ENCODE measurements at regions not wholly inside any gene's neighbourhood (a gene's known extent, or its start where the extent isn't known, plus 50 kb on each side); places are given as distances from the start of the nearest gene placed in this dataset.

GRCh38 chr2:193103064-193103463 is 908.3 kb upstream of the TMEFF2 start:
- Mint-ChIP-seq H3K9me3 (no peaks in the 10 kb centered on the region), H3K36me3 (no peaks in the 10 kb centered on the region), H3K27ac (no peak overlapping the region), H3K27me3 (ENCODE audit: low read depth) (no peaks in the 10 kb centered on the region), H3K4me1 (no peaks in the 10 kb centered on the region), H3K4me3 (no peak overlapping the region)
- ChIA-PET POLR2A (no interaction called here), CTCF (no interaction called here)
- TF ChIP-seq CREM (CRISPR knock-in tag; IDR thresholded peaks at IDR 0.05) = no peak
- no peak for TF ChIP-seq ZNF423 (CRISPR knock-in tag; IDR thresholded peaks at IDR 0.05)
- no peak for TF ChIP-seq E2F5 (CRISPR knock-in tag; IDR thresholded peaks at IDR 0.05)
- TF ChIP-seq SOX15 (CRISPR knock-in tag; IDR thresholded peaks at IDR 0.05) = no peak
- TF ChIP-seq CBFB (CRISPR knock-in tag; IDR thresholded peaks at IDR 0.05; ENCODE audit: low read depth) = no peak
- no peak for TF ChIP-seq AFF4 (CRISPR knock-in tag; IDR thresholded peaks at IDR 0.05; ENCODE audit: borderline replicate concordance)
- no peak for TF ChIP-seq FOXP1 (CRISPR knock-in tag; IDR thresholded peaks at IDR 0.05; ENCODE audit: borderline replicate concordance)
- TF ChIP-seq GABPB1 (CRISPR knock-in tag; IDR thresholded peaks at IDR 0.05) = no peak
- TF ChIP-seq ELF4 (CRISPR knock-in tag; IDR thresholded peaks at IDR 0.05; ENCODE audit: low read depth) = no peak
- no peak for TF ChIP-seq GRHL2 (CRISPR knock-in tag; IDR thresholded peaks at IDR 0.05; ENCODE audit: insufficient replicate concordance, severe bottlenecking)
- no peak for TF ChIP-seq IRF2 (CRISPR knock-in tag; IDR thresholded peaks at IDR 0.05; ENCODE audit: borderline replicate concordance, low read depth)
- TF ChIP-seq, protein P1, sequence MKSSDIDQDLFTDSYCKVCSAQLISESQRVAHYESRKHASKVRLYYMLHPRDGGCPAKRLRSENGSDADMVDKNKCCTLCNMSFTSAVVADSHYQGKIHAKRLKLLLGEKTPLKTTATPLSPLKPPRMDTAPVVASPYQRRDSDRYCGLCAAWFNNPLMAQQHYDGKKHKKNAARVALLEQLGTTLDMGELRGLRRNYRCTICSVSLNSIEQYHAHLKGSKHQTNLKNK (CRISPR knock-in tag; IDR thresholded peaks at IDR 0.05) = no peak
- TF ChIP-seq, protein P2, sequence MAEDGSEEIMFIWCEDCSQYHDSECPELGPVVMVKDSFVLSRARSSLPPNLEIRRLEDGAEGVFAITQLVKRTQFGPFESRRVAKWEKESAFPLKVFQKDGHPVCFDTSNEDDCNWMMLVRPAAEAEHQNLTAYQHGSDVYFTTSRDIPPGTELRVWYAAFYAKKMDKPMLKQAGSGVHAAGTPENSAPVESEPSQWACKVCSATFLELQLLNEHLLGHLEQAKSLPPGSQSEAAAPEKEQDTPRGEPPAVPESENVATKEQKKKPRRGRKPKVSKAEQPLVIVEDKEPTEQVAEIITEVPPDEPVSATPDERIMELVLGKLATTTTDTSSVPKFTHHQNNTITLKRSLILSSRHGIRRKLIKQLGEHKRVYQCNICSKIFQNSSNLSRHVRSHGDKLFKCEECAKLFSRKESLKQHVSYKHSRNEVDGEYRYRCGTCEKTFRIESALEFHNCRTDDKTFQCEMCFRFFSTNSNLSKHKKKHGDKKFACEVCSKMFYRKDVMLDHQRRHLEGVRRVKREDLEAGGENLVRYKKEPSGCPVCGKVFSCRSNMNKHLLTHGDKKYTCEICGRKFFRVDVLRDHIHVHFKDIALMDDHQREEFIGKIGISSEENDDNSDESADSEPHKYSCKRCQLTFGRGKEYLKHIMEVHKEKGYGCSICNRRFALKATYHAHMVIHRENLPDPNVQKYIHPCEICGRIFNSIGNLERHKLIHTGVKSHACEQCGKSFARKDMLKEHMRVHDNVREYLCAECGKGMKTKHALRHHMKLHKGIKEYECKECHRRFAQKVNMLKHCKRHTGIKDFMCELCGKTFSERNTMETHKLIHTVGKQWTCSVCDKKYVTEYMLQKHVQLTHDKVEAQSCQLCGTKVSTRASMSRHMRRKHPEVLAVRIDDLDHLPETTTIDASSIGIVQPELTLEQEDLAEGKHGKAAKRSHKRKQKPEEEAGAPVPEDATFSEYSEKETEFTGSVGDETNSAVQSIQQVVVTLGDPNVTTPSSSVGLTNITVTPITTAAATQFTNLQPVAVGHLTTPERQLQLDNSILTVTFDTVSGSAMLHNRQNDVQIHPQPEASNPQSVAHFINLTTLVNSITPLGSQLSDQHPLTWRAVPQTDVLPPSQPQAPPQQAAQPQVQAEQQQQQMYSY (CRISPR knock-in tag; IDR thresholded peaks at IDR 0.05) = no peak
- TF ChIP-seq FOXP4 (CRISPR knock-in tag; IDR thresholded peaks at IDR 0.05) = no peak
- TF ChIP-seq ZNF263 (CRISPR knock-in tag; IDR thresholded peaks at IDR 0.05; ENCODE audit: low read depth) = no peak
- TF ChIP-seq AR (CRISPR knock-in tag; IDR thresholded peaks at IDR 0.05) = no peak
- TF ChIP-seq RORB (CRISPR knock-in tag; IDR thresholded peaks at IDR 0.05) = no peak
- TF ChIP-seq NFATC4 (CRISPR knock-in tag; IDR thresholded peaks at IDR 0.05) = no peak
- TF ChIP-seq ZNF281 (CRISPR knock-in tag; IDR thresholded peaks at IDR 0.05) = no peak
- no peak for DNase-seq (ENCODE audit: low spot score)
- ATAC-seq = no peak

All from WTC11 (cell line).